PC-3 (cell line): ENCODE measurements at regions not wholly inside any gene's neighbourhood (a gene's known extent, or its start where the extent isn't known, plus 50 kb on each side); places are given as distances from the start of the nearest gene placed in this dataset.

ENCODE experiments used
- CTCF ChIP-seq: fragments of 300-600 bp; sonication (generic); conservative IDR thresholded peaks from 2 replicates; pipeline ENCODE4 v1.5.1; 2017; ENCODE audit warnings: antibody characterized with exemption, low read depth, mild to moderate bottlenecking, low read length
- EZH2phosphoT487 ChIP-seq: fragments of 300-600 bp; sonication (generic); IDR thresholded peaks from 2 replicates; pipeline ENCODE4 v1.6.1; 2018; ENCODE audit warnings: mild to moderate bottlenecking, antibody characterized with exemption, low read length, borderline replicate concordance

GRCh38 chr10:111974325-111974724 is 209.2 kb downstream of the GPAM start:
- TF ChIP-seq CTCF (no peak), EZH2phosphoT487 (no peak)
